Muscle layer of duodenum (tissue), 2 donors: ENCODE measurements at regions not wholly inside any gene's neighbourhood (a gene's known extent, or its start where the extent isn't known, plus 50 kb on each side); places are given as distances from the start of the nearest gene placed in this dataset.
"Not testable (repeated sequence)": the region's sequence is repeated elsewhere in the genome, so short reads cannot be mapped to it uniquely, and the experiment has no call there.

Experiments
- H3K27ac ChIP-seq: one replicate; pipeline ENCODE4 v1.7.0; 2013; ENCODE audit warnings: mild to moderate bottlenecking, low read length
- H3K27me3 ChIP-seq: one replicate; pipeline ENCODE4 v1.7.0; 2013; ENCODE audit warnings: low read depth, mild to moderate bottlenecking, control low read depth, low read length
- H3K36me3 ChIP-seq, 2 donors: one replicate each; pipeline ENCODE4 v1.7.0; 2013; ENCODE audit warnings: low read length in 2 of 2, control low read depth in 1 of 2, mild to moderate bottlenecking in 1 of 2; ENCODE audit not compliant: insufficient read depth in 2 of 2, control insufficient read depth in 1 of 2
- H3K4me1 ChIP-seq, 2 donors: one replicate each; pipeline ENCODE4 v1.7.0; 2013; ENCODE audit warnings: low read length in 2 of 2, mild to moderate bottlenecking in 2 of 2, control low read depth in 1 of 2, moderate library complexity in 1 of 2; ENCODE audit not compliant: insufficient read depth in 2 of 2, control insufficient read depth in 1 of 2
- H3K4me3 ChIP-seq, 2 donors: one replicate each; pipeline ENCODE4 v1.7.0; 2013; ENCODE audit warnings: low read length in 2 of 2, low read depth in 1 of 2, mild to moderate bottlenecking in 1 of 2
- H3K9me3 ChIP-seq, 2 donors: one replicate each; pipeline ENCODE4 v1.7.0; 2013; ENCODE audit warnings: low read length in 2 of 2, control low read depth in 1 of 2, mild to moderate bottlenecking in 1 of 2; ENCODE audit not compliant: control insufficient read depth in 1 of 2
- donor health status: healthy.

DNA sequence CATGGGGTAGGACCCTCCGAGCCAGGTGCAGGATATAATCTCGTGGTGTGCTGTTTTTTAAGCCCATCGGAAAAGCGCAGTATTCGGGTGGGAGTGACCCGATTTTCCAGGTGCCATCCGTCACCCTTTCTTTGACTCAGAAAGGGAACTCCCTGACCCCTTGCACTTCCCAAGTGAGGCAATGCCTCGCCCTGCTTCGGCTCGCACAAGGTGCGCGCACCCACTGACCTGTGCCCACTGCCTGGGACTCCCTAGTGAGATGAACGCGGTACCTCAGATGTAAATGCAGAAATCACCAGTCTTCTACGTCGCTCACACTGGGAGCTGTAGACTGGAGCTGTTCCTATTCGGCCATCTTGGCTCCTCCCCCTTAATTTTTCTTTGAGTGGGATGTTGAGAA lies 382.9 kb upstream of the ISX start:
- H3K9me3 ChIP-seq, H3K36me3 ChIP-seq, H3K4me1 ChIP-seq, H3K27me3 ChIP-seq, H3K4me3 ChIP-seq, H3K27ac ChIP-seq: not testable (repeated sequence)

GRCh38 chr22:34684278-34684677 lies 381.7 kb upstream of the ISX start:
- not testable (repeated sequence) for H3K27me3 ChIP-seq, H3K4me1 ChIP-seq, H3K4me3 ChIP-seq, H3K27ac ChIP-seq, H3K9me3 ChIP-seq, H3K36me3 ChIP-seq

DNA sequence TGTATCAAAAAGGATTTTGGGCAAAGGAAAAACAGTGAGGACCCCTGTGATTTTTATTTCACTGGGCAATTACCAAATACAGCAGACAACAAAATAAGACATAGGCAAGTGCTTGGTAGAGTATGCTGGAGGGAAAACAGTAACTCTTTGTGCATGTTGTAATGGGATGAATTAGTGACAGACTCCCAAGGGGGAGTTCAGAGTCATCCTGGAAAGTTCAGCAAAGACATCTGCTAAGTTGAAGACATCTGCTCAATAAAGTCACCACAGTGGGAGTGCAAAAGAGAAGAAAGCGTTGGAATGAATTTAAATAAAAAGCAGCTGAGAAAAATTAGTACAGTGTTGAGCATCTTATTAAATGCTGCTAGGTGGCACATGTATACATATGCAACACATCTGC lies 378.8 kb upstream of the ISX start:
- H3K27ac ChIP-seq = no peak overlapping the region
- no peak overlapping the region for H3K4me3 ChIP-seq
- no peaks in the 10 kb centered on the region for H3K9me3 ChIP-seq
- no peaks in the 10 kb centered on the region for H3K36me3 ChIP-seq
- H3K27me3 ChIP-seq = no peaks in the 10 kb centered on the region
- H3K4me1 ChIP-seq = no peaks in the 10 kb centered on the region

DNA sequence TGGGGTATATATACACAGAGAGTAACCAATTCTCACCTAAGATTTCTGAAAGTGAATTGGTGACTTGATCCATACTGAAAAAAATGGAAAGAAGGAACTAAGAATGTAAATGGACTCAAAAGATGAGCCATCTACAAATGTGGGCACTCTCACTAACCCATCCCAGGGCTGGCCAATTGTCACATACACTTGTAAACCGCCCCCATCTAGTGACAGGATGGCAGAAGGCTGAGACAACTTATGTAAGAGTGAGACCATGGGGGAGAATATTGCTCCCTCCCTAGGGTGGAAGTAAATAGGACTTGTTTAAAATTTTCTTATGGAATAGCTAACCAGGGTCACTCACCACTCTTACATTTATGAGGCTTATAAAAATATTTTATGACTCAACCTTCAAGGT lies 377.1 kb upstream of the ISX start:
- H3K36me3 ChIP-seq = no peaks in the 10 kb centered on the region
- no peaks in the 10 kb centered on the region for H3K4me1 ChIP-seq
- no peak overlapping the region for H3K4me3 ChIP-seq
- H3K27ac ChIP-seq = no peak overlapping the region
- H3K27me3 ChIP-seq = no peaks in the 10 kb centered on the region
- no peaks in the 10 kb centered on the region for H3K9me3 ChIP-seq

- Histone ChIP-seq H3K9me3 (no peaks in the 10 kb centered on the region), H3K4me1 (no peaks in the 10 kb centered on the region), H3K36me3 (no peaks in the 10 kb centered on the region), H3K27me3 (no peaks in the 10 kb centered on the region), H3K27ac (no peak overlapping the region), H3K4me3 (no peak overlapping the region)
Measured at GRCh38 chr22:34696557-34696956, 369.4 kb upstream of the ISX start.

DNA sequence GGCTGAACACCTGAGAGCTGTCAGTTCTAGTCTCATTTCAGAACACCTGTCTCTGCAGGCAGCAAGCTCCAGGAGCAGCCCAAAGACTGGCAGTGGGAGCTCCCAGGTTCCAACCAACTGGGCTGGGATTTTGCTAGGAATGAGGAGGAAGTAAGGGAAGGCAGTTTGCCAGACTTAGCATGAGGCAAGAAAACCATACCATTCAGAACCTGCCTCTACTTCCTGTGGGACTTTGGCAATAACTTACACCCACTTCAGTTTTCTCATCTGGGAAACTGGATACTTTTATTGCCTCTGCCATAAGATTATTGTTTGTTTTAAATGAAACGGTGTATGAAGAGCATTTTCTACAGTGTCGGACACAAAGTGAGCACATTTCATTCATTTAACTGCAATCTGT lies 363.7 kb upstream of the ISX start:
- Histone ChIP-seq H3K4me3 (no peak overlapping the region), H3K9me3 (peaks cover 0 to 12% of the 10 kb centered on the region in 2 donors), H3K4me1 (no peaks in the 10 kb centered on the region), H3K27me3 (no peaks in the 10 kb centered on the region), H3K27ac (no peak overlapping the region), H3K36me3 (no peaks in the 10 kb centered on the region)

GRCh38 chr22:34709641-34710040 lies 356.3 kb upstream of the ISX start:
- no peaks in the 10 kb centered on the region for H3K36me3 ChIP-seq
- H3K27ac ChIP-seq = no peak overlapping the region
- no peak overlapping the region for H3K4me3 ChIP-seq
- no peaks in the 10 kb centered on the region for H3K27me3 ChIP-seq
- H3K4me1 ChIP-seq = no peaks in the 10 kb centered on the region
- no peaks in the 10 kb centered on the region for H3K9me3 ChIP-seq

DNA sequence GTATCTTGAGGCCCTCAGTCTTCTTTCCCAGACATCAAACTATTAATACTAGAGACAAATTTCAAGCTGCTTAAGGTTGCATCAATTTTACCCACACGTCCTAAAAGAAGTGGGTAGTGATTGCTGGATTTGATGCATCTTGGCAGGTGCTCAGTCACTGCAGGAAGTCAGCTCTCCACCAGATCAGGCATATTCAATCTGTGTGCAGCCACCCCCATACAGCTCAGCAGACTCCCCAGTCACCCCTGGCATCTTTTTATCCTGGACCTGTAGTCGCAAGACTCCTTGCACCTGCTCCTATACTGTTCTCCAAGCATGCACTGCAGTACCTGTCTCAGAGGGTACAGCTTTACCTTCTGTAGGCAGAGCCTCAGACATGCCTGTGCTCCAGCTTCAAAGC lies 343.1 kb upstream of the ISX start:
- Histone ChIP-seq H3K4me3 (no peak overlapping the region), H3K27me3 (no peaks in the 10 kb centered on the region), H3K9me3 (peaks cover 0 to 9% of the 10 kb centered on the region in 2 donors), H3K4me1 (no peaks in the 10 kb centered on the region), H3K27ac (no peak overlapping the region), H3K36me3 (no peaks in the 10 kb centered on the region)

DNA sequence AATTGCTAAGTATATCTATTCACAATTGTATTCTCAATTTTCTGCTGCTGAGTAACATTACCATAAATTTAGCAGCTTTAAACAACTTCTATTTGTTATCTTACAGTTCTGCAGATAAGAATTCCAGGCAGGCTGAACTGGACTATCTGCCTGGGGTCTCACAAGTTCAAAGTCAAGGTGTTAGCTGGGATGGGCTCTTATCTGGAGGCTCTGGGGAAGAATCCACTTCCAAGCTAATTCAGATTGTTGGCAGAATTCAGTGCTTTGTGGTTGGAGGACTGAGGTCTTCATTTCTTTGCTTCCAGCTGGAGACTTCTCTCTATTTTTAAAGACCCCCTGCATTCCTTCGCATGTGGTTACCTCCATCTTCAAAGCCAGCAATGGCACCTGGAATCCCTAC lies 329.9 kb upstream of the ISX start:
- no peaks in the 10 kb centered on the region for H3K27me3 ChIP-seq
- no peak overlapping the region for H3K27ac ChIP-seq
- H3K36me3 ChIP-seq = no peaks in the 10 kb centered on the region
- H3K9me3 ChIP-seq = peaks cover 3 to 7% of the 10 kb centered on the region in 2 donors
- H3K4me3 ChIP-seq = no peak overlapping the region
- no peaks in the 10 kb centered on the region for H3K4me1 ChIP-seq

DNA sequence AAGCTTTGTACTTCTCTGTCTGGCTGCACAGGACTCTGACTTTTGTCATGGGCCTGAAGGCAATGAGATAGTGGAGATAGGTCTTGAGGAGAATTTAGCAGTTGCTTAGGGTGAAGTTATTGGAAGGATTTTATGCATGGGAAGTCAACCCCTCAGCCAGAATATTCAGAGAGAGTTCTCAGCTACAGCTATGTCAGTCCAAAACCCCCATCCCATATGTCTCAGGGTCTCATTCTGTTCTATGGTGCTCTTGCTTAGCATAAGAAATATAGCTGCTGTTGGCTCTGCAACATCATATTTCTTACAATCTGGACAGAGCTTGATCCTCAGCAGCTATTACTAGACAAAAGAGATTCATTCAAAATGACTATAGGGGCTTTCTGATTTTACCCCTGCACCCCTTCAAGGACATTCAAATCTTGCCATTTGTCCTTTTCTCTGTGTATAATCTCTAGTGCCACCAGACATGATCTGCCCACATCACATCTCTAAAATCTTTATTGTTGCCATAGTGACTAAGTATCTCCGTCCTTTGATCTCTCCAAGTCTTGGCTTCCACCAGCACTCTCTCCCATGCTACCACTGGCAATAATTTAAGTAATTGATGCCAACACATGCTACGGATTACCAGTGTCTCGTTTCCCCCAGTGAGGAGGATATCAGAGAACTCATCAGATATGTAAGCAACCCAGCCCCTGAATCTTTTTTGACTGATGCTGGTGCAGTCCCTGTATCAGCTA lies 327.1 kb upstream of the ISX start:
- no peaks in the 10 kb centered on the region for H3K27me3 ChIP-seq
- no peak overlapping the region for H3K4me3 ChIP-seq
- peaks cover 3% of the 10 kb centered on the region in 2 donors for H3K9me3 ChIP-seq
- H3K36me3 ChIP-seq = no peaks in the 10 kb centered on the region
- no peak overlapping the region for H3K27ac ChIP-seq
- no peaks in the 10 kb centered on the region for H3K4me1 ChIP-seq

DNA sequence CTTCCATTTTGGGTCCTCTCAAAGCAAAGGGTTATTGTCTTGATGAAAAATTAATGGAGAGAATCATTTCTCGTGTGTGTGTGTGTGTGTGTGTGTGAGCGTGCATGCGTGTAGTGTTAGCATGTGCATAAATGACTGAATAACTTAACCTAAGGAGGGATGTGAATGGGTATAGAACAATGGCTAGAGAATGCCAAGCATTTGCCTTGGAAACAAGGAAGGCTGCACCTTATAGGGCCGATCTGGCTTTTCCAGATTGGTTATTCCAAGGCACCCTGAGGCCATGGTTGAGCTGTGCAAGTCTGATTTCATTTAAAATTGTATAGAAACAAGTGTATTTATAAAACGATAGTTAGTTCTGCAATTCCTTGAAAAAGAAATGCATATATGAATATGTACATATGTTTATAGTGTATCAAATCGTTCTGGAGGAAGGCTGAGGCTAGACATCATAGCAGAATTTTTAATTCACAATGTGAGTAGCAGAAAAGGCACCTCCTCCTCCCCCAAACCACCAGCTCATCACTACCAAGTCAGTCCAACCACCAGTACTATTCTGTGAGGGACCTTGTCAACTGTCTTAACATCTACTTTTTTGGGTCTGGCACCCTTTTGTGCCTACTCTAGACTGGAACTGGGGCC lies 322.7 kb upstream of the ISX start:
- Histone ChIP-seq H3K27ac (no peak overlapping the region), H3K27me3 (no peaks in the 10 kb centered on the region), H3K36me3 (no peaks in the 10 kb centered on the region), H3K4me3 (no peak overlapping the region), H3K9me3 (no peaks in the 10 kb centered on the region), H3K4me1 (no peaks in the 10 kb centered on the region)
